GM23338 (cell line): ENCODE measurements at regions not wholly inside any gene's neighbourhood (a gene's known extent, or its start where the extent isn't known, plus 50 kb on each side); places are given as distances from the start of the nearest gene placed in this dataset.
A peak's percentile ranks its signal among the peaks of the same experiment; 100 is the strongest.

Experiments used
- ATAC-seq: fragments of 200-7000 bp; cut with Tn5 transposase; 3 replicates; pipeline ENCODE4 v1.9.1; 2020
- DNase-seq: peaks from one replicate; pipeline ENCODE4 v3.0.0-alpha.2; 2015; ENCODE audit warnings: low spot score
- H2AFZ ChIP-seq: fragments of 200-600 bp; sonication (generic); 2 replicates; pipeline ENCODE4 v1.8.0; 2016; ENCODE audit warnings: antibody characterized with exemption, mild to moderate bottlenecking, moderate library complexity
- H3F3A ChIP-seq: fragments of 200-600 bp; sonication (generic); replicated peaks from 2 replicates; pipeline ENCODE4 v1.8.0; 2017; ENCODE audit warnings: antibody characterized with exemption, mixed run types, low read depth
- H3K27ac ChIP-seq: fragments of 200-600 bp; sonication (generic); 2 replicates; pipeline ENCODE4 v1.6.1; 2016; ENCODE audit warnings: low read depth
- H3K27me3 ChIP-seq: fragments of 200-600 bp; sonication (generic); 2 replicates; pipeline ENCODE4 v1.8.0; 2016; ENCODE audit warnings: mild to moderate bottlenecking, mixed run types, moderate library complexity; ENCODE audit not compliant: insufficient read depth
- H3K36me3 ChIP-seq: fragments of 200-600 bp; sonication (generic); 2 replicates; pipeline ENCODE4 v1.8.0; 2016; ENCODE audit warnings: mild to moderate bottlenecking; ENCODE audit not compliant: insufficient read depth
- H3K4me1 ChIP-seq: fragments of 200-600 bp; sonication (generic); 2 replicates; pipeline ENCODE4 v1.8.0; 2016; ENCODE audit warnings: mild to moderate bottlenecking, moderate library complexity; ENCODE audit not compliant: insufficient read depth
- H3K4me2 ChIP-seq: fragments of 200-600 bp; sonication (generic); 2 replicates; pipeline ENCODE4 v1.7.1; 2017; ENCODE audit warnings: mixed run types
- H3K4me3 ChIP-seq: fragments of 200-600 bp; sonication (generic); 2 replicates; pipeline ENCODE4 v1.6.1; 2016; ENCODE audit warnings: mixed run types
- H3K79me2 ChIP-seq: fragments of 200-600 bp; sonication (generic); replicated peaks from 2 replicates; pipeline ENCODE4 v1.8.0; 2017; ENCODE audit warnings: mild to moderate bottlenecking; ENCODE audit not compliant: insufficient read depth
- H3K9me2 ChIP-seq: fragments of 200-600 bp; sonication (generic); 2 replicates; pipeline ENCODE4 v1.8.0; 2017; ENCODE audit not compliant: insufficient read depth
- H4K20me1 ChIP-seq: fragments of 200-600 bp; sonication (generic); replicated peaks from 2 replicates; pipeline ENCODE4 v1.8.0; 2017; ENCODE audit warnings: mild to moderate bottlenecking; ENCODE audit not compliant: insufficient read depth
- H3K27ac Mint-ChIP-seq: 2 replicates; pipeline ENCODE4 v1.8.0; 2020; ENCODE audit warnings: inconsistent platforms, mild to moderate bottlenecking, moderate library complexity, mixed read lengths
- H3K27me3 Mint-ChIP-seq: 3 replicates; pipeline ENCODE4 v1.8.0; 2022; ENCODE audit warnings: low read depth, mild to moderate bottlenecking, moderate library complexity, mixed read lengths, inconsistent platforms; ENCODE audit not compliant: insufficient read depth, poor library complexity
- H3K36me3 Mint-ChIP-seq: 3 replicates; pipeline ENCODE4 v1.8.0; 2021; ENCODE audit warnings: low read depth, mild to moderate bottlenecking, inconsistent platforms, moderate library complexity, mixed read lengths
- H3K4me1 Mint-ChIP-seq: 3 replicates; pipeline ENCODE4 v1.8.0; 2020; ENCODE audit warnings: mild to moderate bottlenecking, inconsistent platforms, mixed read lengths
- H3K4me3 Mint-ChIP-seq: 3 replicates; pipeline ENCODE4 v1.8.0; 2021; ENCODE audit warnings: moderate library complexity, mild to moderate bottlenecking, inconsistent platforms, mixed read lengths
- H3K9me3 Mint-ChIP-seq: 3 replicates; pipeline ENCODE4 v1.8.0; 2020; ENCODE audit warnings: moderate library complexity, mild to moderate bottlenecking, inconsistent platforms, mixed read lengths
- CREB1 ChIP-seq: fragments of 250-450 bp; sonication (Bioruptor Pico); IDR thresholded peaks from 2 replicates; pipeline ENCODE4 v1.5.0; 2020; ENCODE audit warnings: low read depth, mild to moderate bottlenecking, moderate library complexity
- CTCF ChIP-seq, 2 experiments: fragments of 200-600 bp in 1 of 2; sonication (generic) in 1 of 2; conservative IDR thresholded peaks; 2 replicates each; pipeline versions ENCODE4 v1.5.1 to v1.6.1; 2016 to 2017; ENCODE audit warnings: antibody characterized with exemption in 2 of 2, low read depth in 2 of 2, mild to moderate bottlenecking in 2 of 2, moderate library complexity in 1 of 2
- EZH2phosphoT487 ChIP-seq: fragments of 200-600 bp; sonication (generic); IDR thresholded peaks from one replicate; pipeline ENCODE4 v1.8.1; 2018; ENCODE audit warnings: antibody characterized with exemption; ENCODE audit not compliant: unreplicated experiment
- JUNB ChIP-seq: IDR thresholded peaks from one replicate; pipeline ENCODE4 v1.6.1; 2016; ENCODE audit warnings: antibody characterized with exemption; ENCODE audit not compliant: unreplicated experiment
- NANOG ChIP-seq: IDR thresholded peaks from 2 replicates; pipeline ENCODE4 v1.6.1; 2016; ENCODE audit warnings: antibody characterized with exemption, borderline replicate concordance
- POLR2AphosphoS5 ChIP-seq: IDR thresholded peaks from 2 replicates; pipeline ENCODE4 v1.6.1; 2016; ENCODE audit warnings: antibody characterized with exemption, low read depth
- REST ChIP-seq: IDR thresholded peaks from one replicate; pipeline ENCODE4 v1.6.1; 2018; ENCODE audit warnings: antibody characterized with exemption; ENCODE audit not compliant: unreplicated experiment
- STAT1 ChIP-seq: IDR thresholded peaks from one replicate; pipeline ENCODE4 v1.6.1; 2016; ENCODE audit warnings: antibody characterized with exemption; ENCODE audit not compliant: unreplicated experiment
- ZNF114 ChIP-seq: fragments of 250-450 bp; sonication (Bioruptor Pico); IDR thresholded peaks from 2 replicates; pipeline ENCODE4 v1.5.0; 2020; ENCODE audit warnings: mild to moderate bottlenecking, moderate library complexity
- ZNF331 ChIP-seq: fragments of 250-450 bp; sonication (Bioruptor Pico); IDR thresholded peaks from 2 replicates; pipeline ENCODE4 v1.5.0; 2020; ENCODE audit warnings: low read depth, mild to moderate bottlenecking, moderate library complexity
- ZNF462 ChIP-seq: fragments of 250-450 bp; sonication (Bioruptor Pico); IDR thresholded peaks from 2 replicates; pipeline ENCODE4 v1.5.0; 2020; ENCODE audit warnings: mild to moderate bottlenecking, moderate library complexity

GRCh38 chr18:46296656-46297055, 192.5 kb downstream of the HAUS1 start:
- no peak overlapping the region for H3K27ac ChIP-seq
- no peaks in the 10 kb centered on the region for H4K20me1 ChIP-seq
- H3K4me2 ChIP-seq, result no peak overlapping the region
- H3K4me3 Mint-ChIP-seq, result no peak overlapping the region
- H3K27ac Mint-ChIP-seq, result no peak overlapping the region
- H3F3A ChIP-seq, result no peaks in the 10 kb centered on the region
- no peaks in the 10 kb centered on the region for H3K9me3 Mint-ChIP-seq
- H3K4me1 ChIP-seq, result peaks cover 17% of the 10 kb centered on the region
- H3K4me1 Mint-ChIP-seq, result peaks cover 33% of the 10 kb centered on the region
- H3K27me3 ChIP-seq, result no peaks in the 10 kb centered on the region
- H3K36me3 ChIP-seq, result no peaks in the 10 kb centered on the region
- no peak overlapping the region for H2AFZ ChIP-seq
- DNase-seq, result no peak
- no peaks in the 10 kb centered on the region for H3K79me2 ChIP-seq
- no peak for ATAC-seq
- no peak for TF ChIP-seq ZNF114 (CRISPR knock-in tag)
- TF ChIP-seq POLR2AphosphoS5, result no peak
- no peak for TF ChIP-seq ZNF331
- TF ChIP-seq CTCF (conservative IDR thresholded peaks at IDR 0.05; ENCODE audit: low read depth in 2 of 2), result 0 out of 4 replicates have a peak, but pooled peaks of 1 of the 2 experiments have one; percentile 8
- no peaks in the 10 kb centered on the region for H3K9me2 ChIP-seq
- H3K36me3 Mint-ChIP-seq, result no peaks in the 10 kb centered on the region
- peaks cover 18% of the 10 kb centered on the region for H3K27me3 Mint-ChIP-seq
- no peak overlapping the region for H3K4me3 ChIP-seq

GRCh38 chr18:46297124-46297523, 192.9 kb downstream of the HAUS1 start:
- Histone ChIP-seq H2AFZ (no peak overlapping the region), H3K27me3 (no peaks in the 10 kb centered on the region), H3F3A (no peaks in the 10 kb centered on the region), H3K36me3 (no peaks in the 10 kb centered on the region), H3K4me3 (no peak overlapping the region), H3K27ac (no peak overlapping the region), H3K4me2 (no peak overlapping the region), H4K20me1 (no peaks in the 10 kb centered on the region), H3K79me2 (no peaks in the 10 kb centered on the region), H3K4me1 (peaks cover 17% of the 10 kb centered on the region), H3K9me2 (no peaks in the 10 kb centered on the region)
- no peaks in the 10 kb centered on the region for H3K36me3 Mint-ChIP-seq
- DNase-seq (no peak), ATAC-seq (no peak)
- peaks cover 33% of the 10 kb centered on the region for H3K4me1 Mint-ChIP-seq
- H3K4me3 Mint-ChIP-seq, result no peak overlapping the region
- no peaks in the 10 kb centered on the region for H3K9me3 Mint-ChIP-seq
- peaks cover 18% of the 10 kb centered on the region for H3K27me3 Mint-ChIP-seq
- no peak overlapping the region for H3K27ac Mint-ChIP-seq
- no peak for TF ChIP-seq ZNF114 (CRISPR knock-in tag)
- no peak for TF ChIP-seq NANOG
- no peak for TF ChIP-seq ZNF331
- no peak for TF ChIP-seq JUNB
- TF ChIP-seq ZNF462 (CRISPR knock-in tag), result no peak
- TF ChIP-seq POLR2AphosphoS5, result no peak
- no peak for TF ChIP-seq REST
- no peak for TF ChIP-seq STAT1
- TF ChIP-seq EZH2phosphoT487, result no peak
- no peak for TF ChIP-seq CREB1 (CRISPR knock-in tag)
